Hepatocyte (in vitro differentiated cells): ENCODE measurements at regions not wholly inside any gene's neighbourhood (a gene's known extent, or its start where the extent isn't known, plus 50 kb on each side); places are given as distances from the start of the nearest gene placed in this dataset.

Experiments
- EZH2 ChIP-seq: fragments of 200-600 bp; sonication (generic); IDR thresholded peaks from 2 replicates; pipeline ENCODE4 v1.6.1; 2016; ENCODE audit warnings: antibody characterized with exemption, mild to moderate bottlenecking, borderline replicate concordance
- TF ChIP-seq, protein P1 (sequence below): fragments of 200-600 bp; sonication (generic); IDR thresholded peaks from 2 replicates; pipeline ENCODE4 v1.5.1; 2016; ENCODE audit warnings: antibody characterized with exemption, mild to moderate bottlenecking; ENCODE audit not compliant: poor library complexity

DNA sequence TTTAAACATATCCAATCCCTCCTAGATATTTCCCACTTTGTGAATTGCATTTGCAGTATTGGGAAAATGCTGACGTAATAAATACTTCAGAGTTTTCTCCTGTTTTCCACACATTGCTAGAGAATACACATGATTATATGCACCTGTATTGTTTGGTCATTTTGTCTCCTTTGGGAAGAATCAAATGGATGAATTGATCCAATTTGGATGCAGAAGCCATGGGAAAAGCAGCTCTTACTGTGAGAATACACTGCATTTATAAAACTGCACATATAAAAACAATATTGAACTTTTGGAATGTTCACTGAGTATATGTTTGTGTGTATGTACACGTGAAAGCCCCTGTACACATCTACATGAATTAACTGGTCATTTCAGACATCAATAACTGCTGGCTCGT lies 306.6 kb upstream of the LYPLAL1 start:
- TF ChIP-seq, protein P1, sequence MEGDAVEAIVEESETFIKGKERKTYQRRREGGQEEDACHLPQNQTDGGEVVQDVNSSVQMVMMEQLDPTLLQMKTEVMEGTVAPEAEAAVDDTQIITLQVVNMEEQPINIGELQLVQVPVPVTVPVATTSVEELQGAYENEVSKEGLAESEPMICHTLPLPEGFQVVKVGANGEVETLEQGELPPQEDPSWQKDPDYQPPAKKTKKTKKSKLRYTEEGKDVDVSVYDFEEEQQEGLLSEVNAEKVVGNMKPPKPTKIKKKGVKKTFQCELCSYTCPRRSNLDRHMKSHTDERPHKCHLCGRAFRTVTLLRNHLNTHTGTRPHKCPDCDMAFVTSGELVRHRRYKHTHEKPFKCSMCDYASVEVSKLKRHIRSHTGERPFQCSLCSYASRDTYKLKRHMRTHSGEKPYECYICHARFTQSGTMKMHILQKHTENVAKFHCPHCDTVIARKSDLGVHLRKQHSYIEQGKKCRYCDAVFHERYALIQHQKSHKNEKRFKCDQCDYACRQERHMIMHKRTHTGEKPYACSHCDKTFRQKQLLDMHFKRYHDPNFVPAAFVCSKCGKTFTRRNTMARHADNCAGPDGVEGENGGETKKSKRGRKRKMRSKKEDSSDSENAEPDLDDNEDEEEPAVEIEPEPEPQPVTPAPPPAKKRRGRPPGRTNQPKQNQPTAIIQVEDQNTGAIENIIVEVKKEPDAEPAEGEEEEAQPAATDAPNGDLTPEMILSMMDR, result no peak
- TF ChIP-seq EZH2, result no peak
